ENCODE measurements at regions not wholly inside any gene's neighbourhood (a gene's known extent, or its start where the extent isn't known, plus 50 kb on each side); places are given as distances from the start of the nearest gene placed in this dataset.

DNA sequence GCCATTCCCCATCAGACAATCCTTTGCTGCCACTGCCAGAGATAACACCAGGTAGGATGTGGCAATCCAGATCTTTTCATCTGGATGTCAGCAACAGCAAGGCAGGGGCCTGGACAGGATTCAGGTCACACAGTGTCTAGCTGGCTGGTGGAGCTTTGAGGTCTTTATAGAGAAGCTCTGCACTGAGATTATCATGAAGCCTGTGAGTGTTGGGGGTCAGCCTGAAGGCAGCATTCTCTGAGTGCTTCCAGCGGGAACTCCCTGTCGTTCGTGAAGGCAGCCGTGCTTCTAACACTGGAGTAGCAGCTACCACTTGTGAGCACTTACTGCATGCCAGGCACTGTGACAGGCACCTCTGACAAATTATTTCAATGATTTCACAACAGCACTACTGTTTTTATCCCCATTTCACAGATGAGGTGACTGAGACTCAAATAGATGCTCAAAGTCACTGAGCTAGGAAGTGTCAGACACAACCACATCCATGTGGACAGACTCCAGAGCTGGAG is 85.7 kb downstream of the SEMA4F start:
- TF ChIP-seq, protein P1, sequence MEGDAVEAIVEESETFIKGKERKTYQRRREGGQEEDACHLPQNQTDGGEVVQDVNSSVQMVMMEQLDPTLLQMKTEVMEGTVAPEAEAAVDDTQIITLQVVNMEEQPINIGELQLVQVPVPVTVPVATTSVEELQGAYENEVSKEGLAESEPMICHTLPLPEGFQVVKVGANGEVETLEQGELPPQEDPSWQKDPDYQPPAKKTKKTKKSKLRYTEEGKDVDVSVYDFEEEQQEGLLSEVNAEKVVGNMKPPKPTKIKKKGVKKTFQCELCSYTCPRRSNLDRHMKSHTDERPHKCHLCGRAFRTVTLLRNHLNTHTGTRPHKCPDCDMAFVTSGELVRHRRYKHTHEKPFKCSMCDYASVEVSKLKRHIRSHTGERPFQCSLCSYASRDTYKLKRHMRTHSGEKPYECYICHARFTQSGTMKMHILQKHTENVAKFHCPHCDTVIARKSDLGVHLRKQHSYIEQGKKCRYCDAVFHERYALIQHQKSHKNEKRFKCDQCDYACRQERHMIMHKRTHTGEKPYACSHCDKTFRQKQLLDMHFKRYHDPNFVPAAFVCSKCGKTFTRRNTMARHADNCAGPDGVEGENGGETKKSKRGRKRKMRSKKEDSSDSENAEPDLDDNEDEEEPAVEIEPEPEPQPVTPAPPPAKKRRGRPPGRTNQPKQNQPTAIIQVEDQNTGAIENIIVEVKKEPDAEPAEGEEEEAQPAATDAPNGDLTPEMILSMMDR (optimal IDR thresholded peaks at IDR 0.05 in 1 of 3, IDR thresholded peaks at IDR 0.05 in 1 of 3, conservative IDR thresholded peaks at IDR 0.05 in 1 of 3; ENCODE audit: extremely low read depth in 1 of 3, insufficient read depth in 2 of 3, low read length in 3 of 3) = no peak
- no peak for TF ChIP-seq EZH2 (IDR thresholded peaks at IDR 0.05; ENCODE audit: low read length)
